IMR-90 (cell line): ENCODE measurements at regions not wholly inside any gene's neighbourhood (a gene's known extent, or its start where the extent isn't known, plus 50 kb on each side); places are given as distances from the start of the nearest gene placed in this dataset.

Source experiments
- ATAC-seq: fragments of 200-7000 bp; cut with Tn5 transposase; 2 replicates; pipeline ENCODE4 v1.9.1; 2020; ENCODE audit warnings: low read depth, mild to moderate bottlenecking, moderate library complexity
- BruUV-seq: library from RNA; stranded (reverse); fragments of 400-500 nt; replicated peaks from 2 replicates; lab custom pipeline; 2021; lab: Mats Ljungman, UMichigan
- CTCF ChIA-PET: fragments of 300-600 bp; formaldehyde crosslinking; extraction: SDS; loops from one replicate; lab custom pipeline; 2021; ENCODE audit warnings: antibody characterized with exemption; lab: Yijun Ruan, JAX
- POLR2A ChIA-PET: fragments of 300-600 bp; sonication (Branson Sonifier 250); formaldehyde crosslinking; loops from one replicate; lab custom pipeline; 2022; ENCODE audit warnings: antibody characterized with exemption; ENCODE audit not compliant: unreplicated experiment; lab: Charles Lee
- DNase-seq: peaks from one replicate; pipeline ENCODE4 v3.0.0; 2013
- H2AFZ ChIP-seq: replicated peaks from 2 replicates; pipeline ENCODE3; 2013; ENCODE audit warnings: low read length, mild to moderate bottlenecking; ENCODE audit not compliant: poor library complexity
- H2AK5ac ChIP-seq: 2 replicates; pipeline ENCODE4 v1.6.1; 2013; ENCODE audit warnings: low read depth, low read length, inconsistent platforms
- H2AK9ac ChIP-seq: replicated peaks from 2 replicates; pipeline ENCODE3; 2013; ENCODE audit warnings: mild to moderate bottlenecking, low read depth, low read length, moderate library complexity; ENCODE audit not compliant: poor library complexity
- H2BK120ac ChIP-seq: 2 replicates; pipeline ENCODE4 v1.6.1; 2013; ENCODE audit warnings: low read depth, low read length, inconsistent platforms
- H2BK15ac ChIP-seq: 3 replicates; pipeline ENCODE4 v1.6.1; 2013; ENCODE audit warnings: low read depth, low read length, inconsistent platforms
- H2BK20ac ChIP-seq: 2 replicates; pipeline ENCODE4 v1.6.1; 2013; ENCODE audit warnings: low read depth, mild to moderate bottlenecking, inconsistent platforms, low read length, moderate library complexity
- H2BK5ac ChIP-seq: 2 replicates; pipeline ENCODE4 v1.6.1; 2013; ENCODE audit warnings: mild to moderate bottlenecking, low read depth, low read length, inconsistent platforms; ENCODE audit not compliant: poor library complexity, severe bottlenecking
- H3K14ac ChIP-seq: replicated peaks from 2 replicates; pipeline ENCODE4 v1.6.1; 2013; ENCODE audit warnings: low read depth, low read length, inconsistent platforms
- H3K18ac ChIP-seq: 2 replicates; pipeline ENCODE4 v1.6.1; 2013; ENCODE audit warnings: low read depth, low read length, control low read depth
- H3K23ac ChIP-seq: 2 replicates; pipeline ENCODE4 v1.6.1; 2013; ENCODE audit warnings: low read depth, low read length, inconsistent platforms
- H3K27ac ChIP-seq: 2 replicates; pipeline ENCODE4 v1.5.1; 2013; ENCODE audit warnings: mild to moderate bottlenecking, control low read depth, low read length; ENCODE audit not compliant: insufficient read depth
- H3K27me3 ChIP-seq: 2 replicates; pipeline ENCODE4 v1.6.1; 2013; ENCODE audit warnings: low read length; ENCODE audit not compliant: control insufficient read depth, insufficient read depth
- H3K36me3 ChIP-seq: 2 replicates; pipeline ENCODE4 v1.6.1; 2013; ENCODE audit warnings: low read length, mixed read lengths; ENCODE audit not compliant: control insufficient read depth, insufficient read depth
- H3K4ac ChIP-seq: 2 replicates; pipeline ENCODE4 v1.6.1; 2013; ENCODE audit warnings: low read depth, low read length, inconsistent platforms
- H3K4me1 ChIP-seq: 2 replicates; pipeline ENCODE4 v1.6.1; 2013; ENCODE audit warnings: low read length, mixed read lengths; ENCODE audit not compliant: control insufficient read depth, insufficient read depth
- H3K4me2 ChIP-seq: 2 replicates; pipeline ENCODE4 v1.6.1; 2013; ENCODE audit warnings: low read depth, mild to moderate bottlenecking, control low read depth, low read length, moderate library complexity
- H3K4me3 ChIP-seq: 2 replicates; pipeline ENCODE4 v1.5.1; 2013; ENCODE audit warnings: low read depth, mild to moderate bottlenecking, control low read depth, low read length, moderate library complexity; ENCODE audit not compliant: insufficient read depth
- H3K56ac ChIP-seq: 2 replicates; pipeline ENCODE4 v1.6.1; 2013; ENCODE audit warnings: low read length, inconsistent platforms; ENCODE audit not compliant: insufficient read depth; ENCODE audit errors: extremely low read depth
- H3K79me1 ChIP-seq, 2 experiments: 2 replicates each; pipeline ENCODE4 v1.6.1; 2013; ENCODE audit warnings: low read length in 2 of 2, inconsistent platforms in 1 of 2, low read depth in 1 of 2
- H3K9ac ChIP-seq: 2 replicates; pipeline ENCODE4 v1.6.1; 2013; ENCODE audit warnings: low read depth, low read length, control low read depth
- H3K9me1 ChIP-seq: 2 replicates; pipeline ENCODE4 v1.6.1; 2013; ENCODE audit warnings: low read length, inconsistent platforms; ENCODE audit not compliant: insufficient read depth
- H3K9me3 ChIP-seq: 2 replicates; pipeline ENCODE4 v1.6.1; 2013; ENCODE audit warnings: low read length; ENCODE audit not compliant: control insufficient read depth, insufficient read depth
- H4K20me1 ChIP-seq: 2 replicates; pipeline ENCODE4 v1.6.1; 2013; ENCODE audit warnings: low read length, inconsistent platforms; ENCODE audit not compliant: insufficient read depth
- H4K5ac ChIP-seq: 2 replicates; pipeline ENCODE4 v1.6.1; 2013; ENCODE audit warnings: mild to moderate bottlenecking, low read depth, low read length, control low read depth
- H4K8ac ChIP-seq, 2 experiments: 2 replicates each; pipeline ENCODE4 v1.6.1; 2013; ENCODE audit warnings: low read depth in 2 of 2, low read length in 2 of 2, control low read depth in 1 of 2, inconsistent platforms in 1 of 2
- H4K91ac ChIP-seq: 2 replicates; pipeline ENCODE4 v1.6.1; 2013; ENCODE audit warnings: low read depth, low read length, inconsistent platforms; ENCODE audit not compliant: insufficient read depth
- CEBPB ChIP-seq: IDR thresholded peaks from 2 replicates; pipeline ENCODE4 v1.6.1; 2012; ENCODE audit warnings: low read depth, low read length, improper control_type of control experiment
- CHD1 ChIP-seq: IDR thresholded peaks from 2 replicates; pipeline ENCODE4 v1.6.1; 2012; ENCODE audit warnings: low read depth, low read length, improper control_type of control experiment
- CTCF ChIP-seq: conservative IDR thresholded peaks from 2 replicates; pipeline ENCODE4 v1.5.1; 2012; ENCODE audit warnings: mild to moderate bottlenecking, low read depth, low read length, improper control_type of control experiment
- ELK1 ChIP-seq: fragments of 150-350 bp; IDR thresholded peaks from 2 replicates; pipeline ENCODE4 v1.6.1; 2016; ENCODE audit warnings: low read depth, mild to moderate bottlenecking, low read length, moderate library complexity, borderline replicate concordance
- FOS ChIP-seq: fragments of 150-350 bp; IDR thresholded peaks from 2 replicates; pipeline ENCODE4 v1.6.1; 2016; ENCODE audit warnings: low read depth, low read length
- MAFK ChIP-seq: IDR thresholded peaks from 2 replicates; pipeline ENCODE4 v1.6.1; 2012; ENCODE audit warnings: low read depth, low read length, improper control_type of control experiment
- MXI1 ChIP-seq: IDR thresholded peaks from 2 replicates; pipeline ENCODE4 v1.6.1; 2012; ENCODE audit warnings: low read depth, mild to moderate bottlenecking, low read length, moderate library complexity, borderline replicate concordance
- NFE2L2 ChIP-seq: fragments of 150-350 bp; IDR thresholded peaks from 2 replicates; pipeline ENCODE4 v1.6.1; 2016; ENCODE audit warnings: low read depth, mild to moderate bottlenecking, low read length
- RAD21 ChIP-seq: IDR thresholded peaks from 2 replicates; pipeline ENCODE4 v1.6.1; 2012; ENCODE audit warnings: low read length, improper control_type of control experiment
- RCOR1 ChIP-seq: IDR thresholded peaks from 2 replicates; pipeline ENCODE4 v1.6.1; 2012; ENCODE audit warnings: mild to moderate bottlenecking, low read length, improper control_type of control experiment; ENCODE audit not compliant: insufficient replicate concordance
- SMC3 ChIP-seq: fragments of 150-350 bp; IDR thresholded peaks from 2 replicates; pipeline ENCODE4 v1.6.1; 2016; ENCODE audit warnings: low read depth, mild to moderate bottlenecking, antibody characterized with exemption, low read length, moderate library complexity
- USF2 ChIP-seq: fragments of 150-350 bp; IDR thresholded peaks from 2 replicates; pipeline ENCODE4 v1.6.1; 2017; ENCODE audit warnings: mild to moderate bottlenecking, antibody characterized with exemption, low read length, low read depth
- WGBS, 2 experiments: methylation state at CpG; one replicate each; pipeline versions ENCODE4 v1.1.5 to v1.1.7; 2013; ENCODE audit warnings: missing lambda C conversion rate in 2 of 2; ENCODE audit not compliant: insufficient read length in 1 of 2; ENCODE audit errors: extremely low coverage in 2 of 2; 5-methylcytosine and 5-hydroxymethylcytosine counted together
- dilution Hi-C: fragments of 300-500 bp; cut with HindIII; formaldehyde crosslinking; loops from one replicate; pipeline ENCODE4 v1.14.3; 2018; ENCODE audit warnings: low sequenced_read_pairs; ENCODE audit not compliant: unreplicated experiment
- in situ Hi-C: fragments of 300-500 bp; cut with MboI; formaldehyde crosslinking; loops from 3 replicates; pipeline ENCODE4 v1.14.3; 2019; ENCODE audit warnings: low sequenced_read_pairs, inconsistent platforms, mixed read lengths
- intact Hi-C: fragments of 100-400 bp; cut with micrococcal nuclease; formaldehyde crosslinking; loops from 2 replicates; pipeline ENCODE4 v1.10.0; 2022

- H3K4me1 ChIP-seq: no peaks in the 10 kb centered on the region; the same call in none of the 2 replicates
- H2AK5ac ChIP-seq: no peak overlapping the region
- H3K56ac ChIP-seq: no peak overlapping the region
- H4K8ac ChIP-seq: no peak overlapping the region
- no peak overlapping the region for H2BK120ac ChIP-seq
- dilution Hi-C loops (no loop called here), in situ Hi-C loops (no loop called here), intact Hi-C loops (no loop called here)
- H3K23ac ChIP-seq: no peak overlapping the region
- no peak overlapping the region for H3K9ac ChIP-seq
- no peak overlapping the region for H4K91ac ChIP-seq
- no peak overlapping the region for H3K18ac ChIP-seq
- H3K79me1 ChIP-seq: no peaks in the 10 kb centered on the region
- H3K4me2 ChIP-seq: no peak overlapping the region
- POLR2A ChIA-PET: no interaction called here
- no peak overlapping the region for H3K4ac ChIP-seq
- H2BK5ac ChIP-seq: no peak overlapping the region
- H2AFZ ChIP-seq: no peak overlapping the region
- H3K9me1 ChIP-seq: no peaks in the 10 kb centered on the region
- no peak overlapping the region for H3K4me3 ChIP-seq
- no peak overlapping the region for H2BK15ac ChIP-seq
- H3K27ac ChIP-seq: no peak overlapping the region
- H4K5ac ChIP-seq: no peak overlapping the region
- no peaks in the 10 kb centered on the region for H3K27me3 ChIP-seq
- no TSS peak for BruUV-seq
- ATAC-seq (no peak), DNase-seq (no peak)
- 40% methylated on average over 1 of the region's 2 CpGs; no CpG with 5 or more reads in 1 of the 2 experiments for WGBS, 2 experiments
- H3K9me3 ChIP-seq: no peaks in the 10 kb centered on the region
- CTCF ChIA-PET: no interaction called here
- no peak overlapping the region for H3K14ac ChIP-seq
- no peak overlapping the region for H2AK9ac ChIP-seq
- no peaks in the 10 kb centered on the region for H3K36me3 ChIP-seq
- TF ChIP-seq NFE2L2 (no peak), CEBPB (no peak), SMC3 (no peak), USF2 (no peak), ELK1 (no peak), CHD1 (no peak), MXI1 (no peak), CTCF (no peak), MAFK (no peak), RAD21 (no peak), FOS (no peak), RCOR1 (no peak)
- no peak overlapping the region for H2BK20ac ChIP-seq
- no peaks in the 10 kb centered on the region for H4K20me1 ChIP-seq
Measured at GRCh38 chr6:77097940-77098339, 365.4 kb downstream of the HTR1B start.
